Limb (tissue), 2 donors: ENCODE measurements at regions not wholly inside any gene's neighbourhood (a gene's known extent, or its start where the extent isn't known, plus 50 kb on each side); places are given as distances from the start of the nearest gene placed in this dataset.

Experiments
- DNase-seq, 2 donors: peaks; one replicate each; pipeline ENCODE4 v3.0.0-alpha.2; 2016; ENCODE audit errors: extremely low spot score in 2 of 2

DNA sequence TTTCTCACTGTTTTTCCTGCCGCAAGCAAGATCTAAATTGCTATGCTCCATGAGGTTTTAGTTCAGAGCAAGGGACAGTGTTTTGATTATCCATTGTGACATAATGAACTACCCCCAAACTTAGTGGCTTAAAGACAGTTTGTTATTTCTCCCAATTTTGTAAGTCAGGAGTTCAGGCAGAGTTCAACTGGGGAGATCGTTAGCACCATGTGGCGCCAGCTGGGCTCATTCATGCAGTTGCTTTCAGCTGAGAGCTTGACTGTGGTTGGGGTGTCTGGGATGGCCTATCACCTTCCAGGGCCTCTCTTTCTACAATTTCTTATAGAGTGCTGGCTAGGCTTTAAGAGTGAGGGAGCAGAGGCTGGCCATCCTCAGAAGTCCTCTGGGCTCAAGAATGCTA lies 382.9 kb upstream of the CELF4 start:
- DNase-seq: no peak

DNA sequence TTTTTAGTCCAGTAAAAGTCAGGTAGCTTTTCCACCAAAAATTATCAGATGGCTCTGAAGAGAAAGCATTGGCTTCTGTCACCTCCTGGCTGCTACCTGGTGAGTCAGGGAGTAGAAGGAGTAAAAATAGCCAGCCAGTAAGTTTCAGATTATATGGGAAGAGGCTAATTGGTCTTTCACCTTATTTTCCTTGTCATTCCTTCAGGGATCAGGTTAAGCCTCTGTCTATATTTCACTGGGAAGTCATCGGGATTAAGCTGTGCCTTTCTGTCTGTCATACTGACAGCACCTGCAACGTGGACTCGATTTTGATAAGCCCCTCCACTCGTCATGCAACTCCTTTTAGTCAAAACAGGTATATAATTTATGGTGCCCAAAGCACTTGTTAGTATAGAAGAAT lies 380.7 kb upstream of the CELF4 start:
- DNase-seq: no peak

DNA sequence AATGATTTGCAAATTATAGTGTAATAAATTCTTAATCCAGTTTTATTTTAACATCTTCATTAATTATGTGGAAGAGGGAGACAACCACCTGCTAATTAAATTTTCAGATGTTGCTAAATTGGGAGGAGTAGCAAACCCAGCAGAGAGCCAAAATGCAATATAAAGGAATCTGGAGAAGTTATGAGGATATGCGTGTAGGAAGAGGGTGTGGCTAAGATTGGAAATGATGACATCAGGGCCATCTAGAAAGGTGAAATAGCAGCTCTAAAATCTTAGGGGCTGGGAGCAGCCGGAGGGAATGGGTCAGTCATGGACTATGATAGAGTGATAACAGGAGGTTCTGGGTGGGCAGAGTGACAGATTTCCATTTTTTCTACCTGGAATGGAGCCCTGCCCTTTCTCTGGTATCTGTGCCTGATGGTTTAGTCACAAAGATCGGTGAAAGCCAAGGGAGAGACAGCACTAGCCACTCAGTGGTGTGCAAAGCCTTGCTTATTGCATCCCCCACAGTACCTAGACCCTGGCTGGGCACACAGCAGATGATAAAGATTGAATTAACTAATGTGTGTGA lies 379.2 kb upstream of the CELF4 start:
- no peak for DNase-seq

DNA sequence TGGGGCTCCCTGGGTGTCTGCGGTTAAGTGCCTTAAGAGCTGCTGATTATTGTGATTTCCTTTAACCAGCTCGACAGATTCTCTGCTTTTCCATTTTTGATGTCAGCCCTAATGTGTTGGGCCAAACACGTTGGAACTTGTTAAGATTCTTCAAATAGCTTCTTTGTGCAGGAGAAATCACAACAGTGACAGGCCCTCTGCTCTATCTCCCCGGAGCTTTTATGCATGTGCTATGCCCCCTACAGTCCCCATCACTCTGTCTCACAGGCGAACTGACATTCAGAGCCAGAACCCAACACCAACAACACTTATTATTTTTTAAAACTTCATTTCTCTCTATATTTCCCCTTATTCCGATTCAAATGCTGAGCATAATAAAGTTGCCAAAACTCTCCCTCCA lies 371.7 kb upstream of the CELF4 start:
- no peak for DNase-seq

DNA sequence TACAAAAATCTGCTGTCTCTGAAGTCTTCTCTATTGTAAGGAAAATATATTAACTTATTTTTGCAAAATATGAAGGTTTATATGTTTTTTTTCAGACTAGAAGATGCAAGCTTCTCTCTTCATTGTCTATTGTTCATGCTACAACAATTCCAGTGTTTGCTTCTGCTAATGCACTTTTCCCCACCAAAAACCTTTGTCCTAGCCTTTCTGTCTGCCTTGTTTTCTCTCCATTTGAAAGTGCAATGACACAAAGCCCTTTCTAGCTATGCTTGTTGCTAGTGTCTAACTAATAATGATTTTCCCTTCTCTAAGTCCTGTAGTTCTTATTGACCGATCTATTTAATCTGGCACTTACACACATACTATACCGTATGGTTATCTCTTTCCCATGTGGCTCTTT lies 369.5 kb upstream of the CELF4 start:
- no peak for DNase-seq

DNA sequence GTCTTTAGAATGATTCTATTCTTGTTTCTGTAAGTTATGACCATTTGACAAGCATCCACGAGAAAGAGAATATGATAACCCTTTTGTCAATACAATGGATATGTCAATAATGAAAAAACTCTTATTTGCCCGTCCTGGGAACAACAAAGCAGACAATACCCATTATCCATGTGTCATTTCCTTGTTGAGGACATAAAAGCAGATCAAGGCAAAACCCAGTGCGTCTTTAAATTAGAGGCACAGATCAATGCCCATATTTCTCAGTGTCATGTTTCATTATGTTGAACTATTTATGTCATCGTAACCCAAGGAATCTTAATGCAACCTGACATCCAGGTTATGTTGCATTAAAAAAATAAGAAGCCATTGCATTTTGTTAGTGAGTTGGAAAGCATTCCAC lies 365.0 kb upstream of the CELF4 start:
- no peak for DNase-seq

DNA sequence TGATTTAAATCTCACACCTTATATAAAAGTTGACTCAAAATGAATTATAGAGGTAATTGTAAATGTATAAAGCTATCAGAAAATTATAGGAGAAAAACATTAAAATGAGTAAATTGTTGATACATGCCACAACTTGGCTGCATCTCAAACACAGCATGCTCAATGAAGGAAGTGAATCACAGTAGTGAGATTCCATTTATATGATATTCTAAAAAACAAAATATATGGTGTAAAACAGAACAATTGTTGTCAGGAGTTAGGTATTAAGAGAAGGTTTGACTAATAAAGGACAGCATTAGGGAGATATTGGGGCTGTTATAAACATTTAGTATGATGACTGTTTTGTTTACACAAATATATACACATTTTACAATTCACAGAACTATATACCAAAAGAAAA lies 356.6 kb upstream of the CELF4 start:
- no peak for DNase-seq

DNA sequence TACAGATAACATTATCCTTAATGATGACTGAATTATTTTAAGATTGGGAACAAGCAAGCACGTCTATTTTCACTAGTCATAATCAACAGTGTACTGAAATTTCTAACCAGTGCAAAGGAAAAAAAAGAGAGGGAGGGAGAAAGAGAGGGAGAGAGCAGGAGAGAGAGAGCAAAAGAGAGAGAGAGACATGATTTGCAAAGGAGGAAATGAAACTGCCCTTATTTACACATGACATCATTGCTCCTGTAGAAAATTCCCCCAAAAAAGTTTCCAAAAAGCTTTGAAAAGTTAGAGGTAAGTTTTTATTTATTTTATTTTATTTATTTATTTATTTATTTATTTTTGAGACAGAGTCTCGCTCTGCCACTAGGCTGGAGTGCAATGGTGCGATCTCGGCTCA lies 355.3 kb upstream of the CELF4 start:
- no peak for DNase-seq

DNA sequence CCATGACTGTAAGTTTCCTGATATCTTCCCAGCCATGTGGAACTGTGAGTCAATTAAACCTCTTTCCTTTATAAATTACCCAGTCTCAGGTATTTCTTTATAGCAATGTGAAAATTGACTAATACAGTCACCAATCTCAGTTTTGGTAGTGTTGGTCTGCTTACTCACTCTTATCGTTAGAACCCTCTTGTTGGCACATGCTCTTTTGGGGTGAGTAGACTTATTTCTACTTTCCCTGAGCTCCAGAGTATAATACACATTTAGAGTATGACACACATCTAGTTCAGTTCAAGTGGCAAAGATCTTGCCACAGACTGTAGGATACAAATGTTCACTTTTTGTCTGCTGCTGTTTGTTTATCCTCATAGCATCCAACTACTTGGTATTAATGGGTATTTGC lies 347.5 kb upstream of the CELF4 start:
- DNase-seq: no peak

DNA sequence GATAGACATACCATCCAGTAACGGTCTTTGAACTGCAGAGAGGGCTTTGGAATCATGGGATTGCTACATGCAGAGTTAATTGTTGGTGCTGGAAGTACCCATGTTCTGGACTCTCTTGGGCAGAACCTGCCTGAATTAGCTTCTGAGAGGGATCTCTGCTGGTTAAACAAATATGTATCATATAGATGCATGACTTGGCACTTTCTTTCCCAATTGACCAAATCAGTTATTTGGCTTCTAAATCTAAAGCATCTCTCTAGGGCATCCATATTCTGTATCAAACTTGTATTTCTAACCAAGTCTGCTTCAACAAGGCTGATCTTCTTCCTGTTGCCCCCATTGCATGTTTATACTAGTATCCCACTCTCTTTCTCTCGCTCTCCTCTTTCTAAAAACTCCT lies 336.7 kb upstream of the CELF4 start:
- no peak for DNase-seq

DNA sequence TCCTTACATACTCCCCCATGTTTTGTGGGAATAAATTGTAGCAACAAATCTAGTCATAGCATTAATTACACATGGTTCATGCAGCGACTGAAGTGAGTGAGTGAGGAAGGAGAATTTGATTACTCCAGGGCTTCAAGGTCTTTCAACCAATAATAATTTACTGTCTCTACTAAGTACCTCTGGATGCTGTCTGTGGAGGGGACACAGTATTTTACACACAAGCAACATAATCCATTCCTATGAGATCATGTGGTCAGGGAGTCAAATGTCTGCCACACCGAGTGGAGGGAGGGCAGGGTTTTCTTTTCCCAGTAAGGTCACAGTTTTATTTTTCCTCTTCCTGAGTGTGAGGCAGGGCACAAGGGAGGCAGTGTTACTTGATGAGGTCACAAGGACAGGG lies 334.7 kb upstream of the CELF4 start:
- no peak for DNase-seq

DNA sequence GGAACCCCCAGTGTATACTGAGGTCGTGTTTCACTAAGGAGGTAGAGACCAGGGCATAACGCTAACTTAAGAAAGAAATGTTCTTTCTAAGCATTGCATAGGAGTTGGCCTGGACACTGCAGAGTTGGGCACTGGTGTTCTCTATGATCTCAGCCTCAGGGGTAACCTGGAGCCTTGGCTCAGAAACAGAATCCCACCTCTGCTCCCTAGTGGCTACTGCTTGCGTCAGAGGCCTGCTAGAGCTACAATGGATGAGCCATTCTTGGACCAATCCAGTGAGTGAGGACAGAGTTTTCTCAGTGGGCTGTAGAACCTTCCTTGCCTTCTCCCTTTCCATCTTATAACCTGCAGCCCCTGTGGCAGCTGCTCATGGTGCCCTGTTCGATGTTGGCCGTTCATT lies 324.4 kb upstream of the CELF4 start:
- DNase-seq: no peak

DNA sequence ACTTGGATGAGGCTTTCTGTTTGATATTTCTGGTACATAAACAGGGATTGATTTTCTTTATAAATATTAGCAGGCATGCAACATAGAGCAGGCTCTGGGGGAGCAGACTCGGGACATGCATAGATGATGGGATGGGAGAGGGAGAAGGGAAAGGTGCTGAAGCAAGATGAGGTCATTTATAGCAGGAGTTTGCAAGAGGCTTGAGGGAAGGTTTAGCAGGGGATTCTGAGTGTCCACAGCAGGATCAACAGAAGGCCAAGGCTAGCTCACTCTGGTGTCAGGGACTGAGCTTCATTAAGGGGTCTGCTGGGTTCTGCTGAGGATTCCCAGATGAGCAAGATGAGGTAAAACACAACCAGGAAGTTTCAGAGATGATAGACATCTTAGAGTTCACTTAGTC lies 309.1 kb upstream of the CELF4 start:
- no peak for DNase-seq

DNA sequence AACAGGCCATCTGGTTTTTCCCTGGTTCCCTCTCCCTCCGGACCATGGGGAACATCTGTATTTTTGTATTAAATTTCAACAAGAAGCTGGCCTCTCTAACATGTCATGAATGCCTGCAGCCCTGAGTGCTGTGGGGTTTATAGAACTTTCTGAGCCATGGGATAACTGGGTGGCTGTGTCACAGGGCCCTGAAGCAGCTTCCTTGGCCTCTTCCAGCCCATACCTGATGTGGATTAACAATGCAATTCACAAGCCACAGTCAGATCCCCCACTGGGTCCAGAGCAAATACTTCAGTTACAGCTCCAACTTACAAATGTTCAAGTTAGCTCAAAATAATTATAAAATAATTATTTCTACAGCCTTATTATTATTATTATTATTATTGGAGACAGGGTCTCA lies 307.8 kb upstream of the CELF4 start:
- no peak for DNase-seq

DNA sequence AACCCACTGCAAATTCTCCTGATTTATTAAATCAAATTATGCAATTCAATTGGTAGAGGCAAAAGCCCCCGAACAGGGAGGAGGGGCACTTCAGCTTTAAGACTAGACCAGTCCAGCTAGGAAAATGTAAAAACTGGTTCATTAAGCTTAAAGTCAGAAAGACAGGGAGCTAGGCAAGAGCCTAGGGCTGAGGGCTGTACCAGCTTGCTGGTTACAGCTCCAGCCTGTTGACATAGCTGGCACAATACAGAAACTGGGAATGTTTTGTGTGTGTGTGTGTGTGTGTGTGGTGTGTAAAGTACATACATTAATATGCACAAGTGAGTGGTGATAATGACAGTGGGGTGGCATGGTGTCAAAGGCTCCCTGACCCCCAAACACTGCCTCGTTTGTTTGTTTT lies 307.0 kb upstream of the CELF4 start:
- DNase-seq: no peak

DNA sequence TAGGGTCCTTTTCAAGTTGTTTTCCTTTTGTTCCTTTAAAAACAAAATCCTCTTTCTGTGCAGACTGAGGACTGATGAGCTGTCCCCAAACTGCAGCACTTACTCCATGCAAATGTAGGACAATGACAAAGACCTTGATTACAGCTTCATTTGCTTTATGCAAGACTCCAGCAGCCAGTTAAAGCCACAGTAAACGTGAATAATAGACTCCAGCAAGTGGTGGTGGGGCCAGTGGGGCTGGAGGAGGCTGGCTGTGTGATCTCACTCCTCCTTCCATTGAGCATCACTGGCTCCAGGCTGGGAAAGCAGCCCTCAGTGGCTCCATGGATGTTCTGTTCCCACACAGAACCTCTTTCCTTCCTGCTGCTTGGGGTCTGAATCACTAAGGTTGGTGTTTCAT lies 306.0 kb upstream of the CELF4 start:
- DNase-seq: no peak

DNA sequence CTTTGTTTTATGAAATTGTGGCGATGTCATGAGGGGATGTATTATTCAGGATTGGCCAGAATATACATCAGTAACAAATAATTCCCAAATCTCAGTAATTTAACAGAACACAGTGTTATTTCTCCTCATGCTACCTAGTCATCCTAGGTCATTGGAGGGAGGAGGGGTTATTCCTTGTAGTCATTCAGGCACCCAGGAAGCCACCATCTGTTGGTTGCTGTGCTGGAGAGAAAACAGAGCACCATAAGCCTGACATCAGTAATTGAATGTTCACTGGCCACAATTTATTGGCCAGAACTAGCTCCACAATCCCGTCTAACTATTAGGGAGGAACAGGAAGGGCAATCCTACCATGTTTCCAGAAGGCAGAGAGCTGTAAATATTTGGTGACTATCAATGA lies 303.5 kb upstream of the CELF4 start:
- DNase-seq: no peak

DNA sequence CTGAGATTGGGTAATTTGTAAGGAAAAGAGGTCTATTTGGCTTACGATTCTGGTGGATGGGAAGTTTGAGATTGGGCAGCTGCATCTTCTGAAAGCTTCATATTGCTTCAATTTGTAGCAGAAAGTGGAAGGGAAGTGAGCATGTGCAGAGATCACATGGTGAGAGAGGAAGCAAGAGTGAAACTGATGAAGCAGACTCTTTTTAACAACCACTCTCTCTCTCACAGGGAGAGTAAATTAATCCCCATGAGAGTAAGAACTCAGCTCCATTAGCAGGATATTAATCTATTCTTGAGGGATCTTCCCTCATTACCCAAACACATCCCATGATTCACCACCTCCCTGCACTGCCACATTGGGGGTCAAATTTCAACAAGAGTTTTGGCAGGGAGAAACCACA lies 298.5 kb upstream of the CELF4 start:
- no peak for DNase-seq

DNA sequence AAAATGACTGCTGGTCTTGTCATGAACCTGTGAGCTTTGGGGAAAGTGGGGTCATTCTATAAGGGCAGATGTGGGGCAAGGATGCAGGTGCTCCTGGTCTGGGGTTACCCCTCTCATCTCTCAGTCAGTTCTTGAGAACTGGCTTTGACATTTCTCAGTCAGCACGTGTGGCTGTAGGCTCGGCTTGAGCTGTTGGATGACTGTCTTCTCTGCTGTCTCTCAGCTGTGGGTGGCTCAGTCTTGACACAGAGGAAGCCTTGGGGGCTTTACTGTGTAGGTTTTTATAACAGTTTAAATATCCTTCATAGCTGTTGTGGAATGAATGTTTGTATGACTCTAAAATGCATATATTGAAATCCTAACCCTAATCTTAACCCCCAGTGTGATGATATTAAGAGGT lies 296.4 kb upstream of the CELF4 start:
- DNase-seq: no peak

DNA sequence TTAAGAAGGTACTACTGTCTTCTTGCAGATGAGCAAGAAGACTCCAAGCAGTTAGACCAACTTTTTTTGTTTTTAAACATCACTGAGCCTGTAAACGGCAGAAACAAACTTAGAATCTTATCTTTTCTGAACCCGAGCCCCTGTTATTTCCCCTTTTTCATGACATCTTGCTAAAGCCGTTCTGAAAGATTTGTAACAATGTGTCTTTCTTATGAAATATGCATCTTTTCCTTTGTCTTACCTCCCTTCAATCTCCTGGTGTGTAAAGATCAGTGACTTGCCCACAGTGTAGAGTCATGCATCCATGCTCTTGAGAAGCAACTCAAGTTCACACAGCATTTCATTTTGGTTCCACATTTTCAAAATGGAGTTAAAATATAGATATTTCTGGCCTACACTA lies 288.8 kb upstream of the CELF4 start:
- DNase-seq: no peak

DNA sequence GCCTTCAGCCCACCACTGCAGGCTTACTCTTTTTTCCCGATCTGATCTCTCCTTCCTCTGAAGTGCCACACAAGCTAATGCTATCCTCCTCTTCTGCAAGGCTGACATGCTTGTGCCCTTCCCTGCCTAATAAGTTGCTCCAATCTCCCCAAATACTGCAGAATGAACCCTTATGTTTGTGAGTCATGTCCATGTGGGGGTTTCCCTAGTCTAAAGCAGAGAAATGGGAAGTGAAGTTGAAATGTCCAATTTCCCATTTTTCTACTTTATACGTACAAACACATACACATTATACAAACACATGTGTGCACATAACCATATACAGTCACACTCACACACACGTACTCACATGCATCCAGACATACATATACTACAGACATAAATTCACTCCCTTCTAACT lies 288.1 kb upstream of the CELF4 start:
- DNase-seq: no peak

DNA sequence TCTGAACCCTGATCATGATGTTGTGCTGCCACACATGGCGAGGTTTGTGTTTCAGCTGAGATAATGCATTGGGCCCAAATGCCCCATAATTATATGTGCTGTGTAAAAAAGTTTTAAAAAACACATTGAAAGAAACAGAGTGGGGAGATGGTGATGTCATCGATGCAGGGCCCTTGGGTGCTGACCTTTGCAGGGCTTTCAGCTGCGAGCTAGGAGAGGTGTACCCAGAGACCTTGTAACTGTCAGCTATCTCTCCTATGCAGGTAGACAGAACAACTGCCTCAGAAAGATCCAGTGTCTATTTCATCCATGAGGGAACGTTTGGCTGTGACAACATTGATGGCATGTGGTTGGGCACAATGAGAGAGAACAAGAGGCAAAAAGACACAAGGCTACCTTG lies 286.9 kb upstream of the CELF4 start:
- DNase-seq: no peak

DNA sequence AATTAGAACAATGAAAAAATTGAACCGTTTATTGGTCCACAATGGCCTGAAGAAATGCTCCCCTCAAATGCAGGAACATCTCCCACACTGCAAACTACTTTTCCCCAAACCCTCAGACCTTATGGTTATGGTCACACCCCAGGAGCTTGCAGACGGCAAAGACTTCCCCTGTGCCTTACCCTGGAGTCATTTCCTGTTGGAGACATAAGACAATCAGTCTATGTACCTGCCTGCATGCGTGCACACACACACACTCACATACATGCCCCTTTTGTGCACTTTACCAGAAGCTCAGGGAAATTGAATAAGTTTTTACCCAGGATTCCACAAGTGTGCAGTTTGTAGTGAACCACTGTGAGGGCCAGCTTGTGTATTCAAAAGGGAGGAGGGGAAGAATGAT lies 281.9 kb upstream of the CELF4 start:
- no peak for DNase-seq

DNA sequence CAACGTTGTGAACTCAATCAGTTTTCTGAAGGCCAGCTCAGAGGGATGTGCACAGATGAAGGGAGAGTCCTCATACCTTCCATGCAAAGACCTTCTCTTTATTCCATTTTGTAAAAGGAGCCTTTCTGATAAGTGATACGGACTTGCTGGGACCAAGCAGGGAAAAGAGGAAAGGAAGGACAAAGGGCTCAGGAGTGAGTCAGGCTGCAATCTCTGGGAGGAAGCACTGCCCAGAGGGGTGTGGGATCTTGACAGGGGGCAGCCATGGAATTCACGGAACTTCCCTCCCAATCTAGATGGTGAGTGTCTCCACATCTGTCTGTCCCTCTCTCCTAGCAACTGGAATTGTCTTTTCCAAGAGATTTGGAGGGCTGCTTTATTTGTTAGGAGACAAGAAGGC lies 281.4 kb upstream of the CELF4 start:
- DNase-seq: no peak

DNA sequence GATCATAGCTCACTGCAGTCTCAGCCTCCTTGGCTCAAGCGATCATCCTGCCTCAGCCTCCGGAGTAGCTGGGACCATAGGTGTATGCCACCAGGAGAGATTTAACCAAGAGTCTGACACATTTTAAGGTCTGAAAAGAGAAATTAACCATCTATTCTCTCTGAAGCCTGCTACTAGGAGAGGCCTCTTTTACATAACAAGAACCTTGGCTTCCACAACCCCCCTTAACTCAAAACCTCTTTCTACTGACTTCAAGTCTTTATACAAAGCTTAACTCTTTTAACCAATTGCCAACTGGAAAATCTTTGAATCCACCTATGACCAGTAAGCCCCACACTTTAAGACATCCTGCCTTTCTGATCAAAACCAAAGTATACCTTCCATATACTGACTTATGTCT lies 279.9 kb upstream of the CELF4 start:
- DNase-seq: no peak
